Right atrium auricular region (tissue), 2 donors: ENCODE measurements at regions not wholly inside any gene's neighbourhood (a gene's known extent, or its start where the extent isn't known, plus 50 kb on each side); places are given as distances from the start of the nearest gene placed in this dataset.
"Not testable (repeated sequence)": the region's sequence is repeated elsewhere in the genome, so short reads cannot be mapped to it uniquely, and the experiment has no call there.

Experiments
- DNase-seq: peaks from one replicate; pipeline ENCODE4 v3.0.0-alpha.2; 2019; ENCODE audit warnings: low spot score
- H3K27ac ChIP-seq, 2 donors: fragments of 200-600 bp; sonication (generic); 1 replicate in 1 of 2; 2 replicates in 1 of 2; pipeline ENCODE4 v1.5.1; 2016 to 2019
- H3K27me3 ChIP-seq, 2 donors: fragments of 200-600 bp; sonication (generic); one replicate each; pipeline versions ENCODE4 v1.5.1 to v1.6.0; 2017 to 2019
- H3K36me3 ChIP-seq: fragments of 200-600 bp; sonication (generic); one replicate; pipeline ENCODE4 v1.5.1; 2016
- H3K4me1 ChIP-seq, 2 donors: fragments of 200-600 bp; sonication (generic); one replicate each; pipeline versions ENCODE4 v1.5.1 to v1.6.0; 2017 to 2019
- H3K4me3 ChIP-seq, 2 donors: fragments of 200-600 bp; sonication (generic); 1 replicate in 1 of 2; 2 replicates in 1 of 2; pipeline ENCODE4 v1.5.1; 2017 to 2019; ENCODE audit warnings: mild to moderate bottlenecking in 1 of 2, moderate library complexity in 1 of 2
- H3K9me3 ChIP-seq, 2 donors: fragments of 200-600 bp; sonication (generic); one replicate each; pipeline ENCODE4 v1.5.1; 2019
- TF ChIP-seq, protein P1 (sequence below), 2 donors: fragments of 200-600 bp; sonication (generic); IDR thresholded peaks; one replicate each; pipeline ENCODE4 v1.5.1; 2019; ENCODE audit warnings: antibody characterized with exemption in 2 of 2

DNA sequence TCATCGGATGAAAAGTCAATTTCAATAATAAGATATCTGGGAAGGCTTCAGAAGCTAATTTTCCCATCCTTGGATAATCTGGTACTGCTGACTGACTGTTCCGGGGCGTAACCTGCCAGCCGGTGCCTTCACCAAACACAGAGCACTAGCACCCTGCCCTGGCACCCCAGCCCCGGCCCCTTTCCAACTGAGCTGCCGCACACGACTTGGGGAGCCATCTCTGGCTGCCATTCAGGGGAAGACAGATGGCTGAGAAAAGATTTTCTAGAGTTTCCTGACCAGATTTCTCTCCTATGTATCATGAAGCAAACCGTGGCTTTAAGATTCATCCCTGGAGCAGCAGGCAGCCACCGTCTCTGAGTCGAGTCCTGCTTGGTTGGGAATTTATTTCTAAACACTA is 96.0 kb upstream of the SYT6 start:
- Histone ChIP-seq H3K27ac (no peak overlapping the region), H3K4me3 (no peak overlapping the region), H3K36me3 (no peaks in the 10 kb centered on the region), H3K9me3 (no peaks in the 10 kb centered on the region), H3K27me3 (no peaks in the 10 kb centered on the region), H3K4me1 (no peaks in the 10 kb centered on the region)
- DNase-seq = no peak
- TF ChIP-seq, protein P1, sequence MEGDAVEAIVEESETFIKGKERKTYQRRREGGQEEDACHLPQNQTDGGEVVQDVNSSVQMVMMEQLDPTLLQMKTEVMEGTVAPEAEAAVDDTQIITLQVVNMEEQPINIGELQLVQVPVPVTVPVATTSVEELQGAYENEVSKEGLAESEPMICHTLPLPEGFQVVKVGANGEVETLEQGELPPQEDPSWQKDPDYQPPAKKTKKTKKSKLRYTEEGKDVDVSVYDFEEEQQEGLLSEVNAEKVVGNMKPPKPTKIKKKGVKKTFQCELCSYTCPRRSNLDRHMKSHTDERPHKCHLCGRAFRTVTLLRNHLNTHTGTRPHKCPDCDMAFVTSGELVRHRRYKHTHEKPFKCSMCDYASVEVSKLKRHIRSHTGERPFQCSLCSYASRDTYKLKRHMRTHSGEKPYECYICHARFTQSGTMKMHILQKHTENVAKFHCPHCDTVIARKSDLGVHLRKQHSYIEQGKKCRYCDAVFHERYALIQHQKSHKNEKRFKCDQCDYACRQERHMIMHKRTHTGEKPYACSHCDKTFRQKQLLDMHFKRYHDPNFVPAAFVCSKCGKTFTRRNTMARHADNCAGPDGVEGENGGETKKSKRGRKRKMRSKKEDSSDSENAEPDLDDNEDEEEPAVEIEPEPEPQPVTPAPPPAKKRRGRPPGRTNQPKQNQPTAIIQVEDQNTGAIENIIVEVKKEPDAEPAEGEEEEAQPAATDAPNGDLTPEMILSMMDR (IDR thresholded peaks at IDR 0.05) = no peak

DNA sequence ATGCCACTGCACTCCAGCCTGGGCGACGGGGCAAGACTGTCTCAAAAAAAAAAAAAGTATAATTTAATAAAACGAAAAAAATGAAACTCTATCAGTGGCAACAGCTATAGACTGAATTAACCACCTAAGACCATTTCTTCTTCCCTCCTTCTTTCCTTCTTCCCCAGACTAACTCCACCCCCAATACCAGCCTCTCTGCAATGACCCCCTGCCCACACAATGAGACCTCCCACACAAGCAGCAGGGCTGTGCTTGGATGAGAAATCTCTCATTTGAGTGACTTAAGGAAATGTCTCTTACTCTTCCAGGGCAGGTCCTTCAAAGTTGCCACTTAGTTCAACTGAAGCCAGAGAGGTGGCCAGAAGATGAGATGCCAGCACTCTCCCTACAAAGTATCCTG is 94.5 kb upstream of the SYT6 start:
- no peaks in the 10 kb centered on the region for H3K9me3 ChIP-seq
- H3K4me3 ChIP-seq = no peak overlapping the region
- no peaks in the 10 kb centered on the region for H3K4me1 ChIP-seq
- no peak overlapping the region for H3K27ac ChIP-seq
- H3K36me3 ChIP-seq = no peaks in the 10 kb centered on the region
- no peaks in the 10 kb centered on the region for H3K27me3 ChIP-seq
- TF ChIP-seq, protein P1 (IDR thresholded peaks at IDR 0.05) = no peak
- no peak for DNase-seq

DNA sequence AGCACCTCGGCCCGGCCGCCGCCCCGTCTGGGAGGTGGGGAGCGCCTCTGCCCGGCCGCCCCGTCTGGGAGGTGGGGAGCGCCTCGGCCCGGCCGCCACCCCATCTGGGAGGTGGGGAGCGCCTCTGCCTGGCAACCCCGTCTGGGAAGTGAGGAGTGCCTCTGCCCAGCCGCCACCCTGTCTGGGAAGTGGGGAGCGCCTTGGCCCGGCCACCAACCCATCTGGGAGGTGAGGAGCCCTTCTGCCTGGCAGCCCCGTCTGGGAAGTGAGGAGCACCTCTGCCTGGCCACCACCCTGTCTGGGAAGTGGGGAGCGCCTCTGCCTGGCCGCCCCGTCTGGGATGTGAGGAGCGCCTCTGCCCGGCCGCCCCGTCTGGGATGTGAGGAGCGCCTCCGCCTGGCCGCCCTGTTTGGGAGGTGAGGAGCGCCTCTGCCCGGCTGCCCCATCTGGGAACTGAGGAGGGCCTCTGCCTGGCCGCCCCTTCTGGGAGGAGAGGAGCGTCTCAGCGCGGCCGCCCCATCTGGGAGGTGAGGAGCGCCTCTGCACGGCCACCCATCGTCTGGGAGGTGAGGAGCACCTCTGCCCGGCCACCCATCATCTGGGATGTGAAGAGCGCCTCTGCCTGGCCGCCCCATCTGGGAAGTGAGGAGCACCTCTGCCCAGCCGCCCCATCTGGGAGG is 89.0 kb upstream of the SYT6 start:
- DNase-seq, H3K4me1 ChIP-seq, H3K9me3 ChIP-seq, H3K36me3 ChIP-seq, H3K27me3 ChIP-seq, H3K4me3 ChIP-seq, H3K27ac ChIP-seq: not testable (repeated sequence)

DNA sequence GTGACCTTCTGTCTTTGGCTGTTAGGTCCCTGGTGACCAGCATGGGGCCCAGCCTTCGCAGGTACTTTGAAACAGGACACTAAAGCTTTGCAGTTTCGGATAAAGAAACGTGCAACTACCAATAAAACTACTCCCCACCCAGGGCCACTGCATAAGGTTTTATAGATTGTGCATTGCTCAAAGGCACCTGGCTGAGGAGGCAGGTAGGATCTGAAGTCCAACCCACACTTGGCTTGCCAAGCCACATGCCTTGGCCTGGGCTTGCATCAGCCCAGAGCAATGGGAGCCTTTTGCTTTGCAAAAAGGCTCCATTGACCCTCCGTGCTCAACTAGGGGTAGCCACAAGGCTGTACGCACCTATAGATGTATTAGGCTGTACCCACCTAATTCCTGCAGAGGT is 84.4 kb upstream of the SYT6 start:
- Histone ChIP-seq H3K4me3 (no peak overlapping the region), H3K27me3 (no peaks in the 10 kb centered on the region), H3K27ac (no peak overlapping the region), H3K4me1 (peaks cover 0 to 13% of the 10 kb centered on the region in 2 donors), H3K9me3 (no peaks in the 10 kb centered on the region), H3K36me3 (no peaks in the 10 kb centered on the region)
- TF ChIP-seq, protein P1 (IDR thresholded peaks at IDR 0.05) = no peak
- DNase-seq = no peak

DNA sequence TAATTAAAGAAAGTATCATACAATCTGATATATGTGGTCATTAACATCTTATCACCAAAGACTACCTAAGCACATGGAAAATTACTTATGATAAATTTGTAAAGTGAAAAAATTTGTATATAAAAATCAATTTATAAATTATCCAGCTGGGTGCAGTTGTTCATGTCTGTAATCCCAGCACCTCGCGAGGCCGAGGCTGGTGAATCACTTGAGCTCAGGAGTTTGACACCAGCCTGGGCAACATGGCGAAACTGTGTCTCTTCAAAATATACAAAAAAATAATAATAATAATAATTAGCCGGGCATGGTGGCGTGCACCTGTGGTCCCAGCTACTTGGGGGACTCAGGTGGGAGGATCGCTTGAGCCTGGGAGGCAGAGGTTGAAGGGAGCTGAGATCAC is 82.8 kb upstream of the SYT6 start:
- DNase-seq = no peak
- no peaks in the 10 kb centered on the region for H3K9me3 ChIP-seq
- no peaks in the 10 kb centered on the region for H3K27me3 ChIP-seq
- no peaks in the 10 kb centered on the region for H3K36me3 ChIP-seq
- H3K4me1 ChIP-seq = peaks cover 0 to 13% of the 10 kb centered on the region in 2 donors
- H3K4me3 ChIP-seq = no peak overlapping the region
- TF ChIP-seq, protein P1 (IDR thresholded peaks at IDR 0.05) = no peak
- H3K27ac ChIP-seq = no peak overlapping the region

DNA sequence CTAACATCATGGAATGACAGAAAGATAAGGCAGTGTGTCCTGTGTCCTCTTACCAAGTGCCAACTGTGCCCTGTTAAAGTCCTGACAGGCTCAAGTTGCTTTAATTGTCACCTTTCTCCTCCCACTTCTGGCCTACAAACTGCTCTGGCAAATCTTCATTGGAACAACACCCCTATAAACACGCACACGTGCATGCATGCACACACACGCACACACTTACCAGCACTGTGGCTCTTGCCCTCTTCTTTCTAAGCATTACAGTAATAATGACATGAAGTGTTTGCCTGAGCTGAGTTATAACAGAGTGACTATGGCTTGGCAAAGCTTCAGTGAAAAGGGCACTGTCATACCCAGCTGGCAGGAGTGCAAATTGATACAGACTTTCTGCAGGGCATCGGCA is 82.3 kb upstream of the SYT6 start:
- H3K27ac ChIP-seq = peak overlapping the region in 1 of 2 donors; percentile 8
- no peaks in the 10 kb centered on the region for H3K27me3 ChIP-seq
- peaks cover 0 to 13% of the 10 kb centered on the region in 2 donors for H3K4me1 ChIP-seq
- no peak overlapping the region for H3K4me3 ChIP-seq
- DNase-seq = no peak
- no peaks in the 10 kb centered on the region for H3K9me3 ChIP-seq
- TF ChIP-seq, protein P1 (IDR thresholded peaks at IDR 0.05) = no peak
- no peaks in the 10 kb centered on the region for H3K36me3 ChIP-seq
